ENCODE measurements at regions not wholly inside any gene's neighbourhood (a gene's known extent, or its start where the extent isn't known, plus 50 kb on each side); places are given as distances from the start of the nearest gene placed in this dataset.

DNA sequence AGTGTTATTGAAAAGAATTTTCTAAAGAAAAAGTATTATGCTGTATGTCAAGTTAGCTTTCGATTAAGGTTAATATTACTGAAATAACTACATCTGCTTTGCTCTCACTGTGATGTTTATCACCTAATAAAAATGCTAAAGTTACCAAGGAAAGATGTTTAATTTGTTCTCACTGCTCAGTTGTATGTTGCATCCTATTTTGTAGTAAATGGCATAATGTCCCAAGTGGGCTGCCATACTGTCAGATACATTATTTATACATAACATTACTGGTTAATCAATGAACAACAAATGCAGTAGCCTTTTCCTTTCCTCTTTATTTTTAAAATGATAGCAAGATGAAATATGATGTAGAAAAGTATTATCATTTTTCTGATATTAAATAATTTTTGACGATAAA is 226.3 kb upstream of the DACH1 start:
- DNase-seq: no peak

GRCh38 chr13:72074663-72075062 is 207.7 kb upstream of the DACH1 start:
- DNase-seq: no peak

DNA sequence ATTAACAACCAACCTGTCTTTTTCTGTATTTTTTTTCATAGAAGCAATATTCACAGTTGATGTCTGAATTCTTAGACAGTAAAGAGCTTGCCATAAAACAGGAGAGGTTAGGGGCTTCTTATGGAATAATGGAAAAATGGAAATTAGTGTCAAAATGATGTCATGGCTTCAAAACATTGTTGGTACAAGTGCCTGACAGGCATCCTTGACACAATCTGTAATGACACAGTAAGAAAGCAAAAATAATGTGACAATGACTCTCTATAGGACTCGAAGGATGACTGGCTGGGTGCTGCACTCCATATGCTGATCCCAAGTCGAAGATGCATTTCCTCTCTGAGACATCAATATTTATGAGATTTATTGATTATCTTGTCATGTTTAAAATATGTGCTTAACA is 205.3 kb upstream of the DACH1 start:
- DNase-seq: no peak

DNA sequence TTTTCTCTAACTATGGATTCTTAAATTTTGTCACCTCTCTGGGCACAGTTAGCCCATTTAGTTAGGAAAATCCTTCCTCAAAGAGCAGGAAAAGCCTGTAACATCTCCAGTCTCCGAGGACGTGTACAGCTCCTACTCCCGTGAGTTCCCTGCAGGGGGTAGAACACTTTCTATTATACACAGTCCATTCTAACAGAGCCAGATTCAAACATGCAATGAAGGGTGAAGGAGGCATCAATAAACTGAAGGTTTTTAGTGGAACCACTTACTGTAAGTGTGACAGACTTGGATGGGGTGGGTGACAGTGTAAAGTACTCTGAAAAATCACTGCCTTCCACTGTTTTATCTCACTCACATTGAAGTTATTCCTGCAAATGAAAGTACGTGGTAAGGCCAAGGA is 204.7 kb upstream of the DACH1 start:
- DNase-seq: no peak

- DNase-seq: no peak
These were observed 195.6 kb upstream of the DACH1 start for GRCh38 chr13:72062566-72062965.

- no peak for DNase-seq
These were observed 194.6 kb upstream of the DACH1 start for GRCh38 chr13:72061613-72062012.

DNA sequence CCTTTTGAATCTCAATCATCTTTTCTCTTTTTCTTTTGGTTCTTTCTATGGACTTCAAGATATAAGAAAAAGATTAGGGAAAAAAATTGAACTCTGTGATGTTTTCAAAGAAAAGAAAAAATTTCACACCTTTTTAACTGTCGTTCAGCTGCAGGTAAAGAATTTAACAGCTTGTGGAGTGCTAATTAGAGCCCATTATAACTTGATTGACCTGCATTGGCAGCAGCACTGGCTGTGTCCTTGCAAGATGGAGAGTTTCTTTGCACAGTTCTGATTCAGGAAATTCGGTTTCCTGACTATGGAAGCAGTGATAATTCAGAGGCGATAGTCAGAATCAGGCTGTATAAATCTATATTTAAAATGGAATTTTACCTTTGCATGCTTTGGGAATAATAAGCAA is 183.2 kb upstream of the DACH1 start:
- DNase-seq: no peak

DNA sequence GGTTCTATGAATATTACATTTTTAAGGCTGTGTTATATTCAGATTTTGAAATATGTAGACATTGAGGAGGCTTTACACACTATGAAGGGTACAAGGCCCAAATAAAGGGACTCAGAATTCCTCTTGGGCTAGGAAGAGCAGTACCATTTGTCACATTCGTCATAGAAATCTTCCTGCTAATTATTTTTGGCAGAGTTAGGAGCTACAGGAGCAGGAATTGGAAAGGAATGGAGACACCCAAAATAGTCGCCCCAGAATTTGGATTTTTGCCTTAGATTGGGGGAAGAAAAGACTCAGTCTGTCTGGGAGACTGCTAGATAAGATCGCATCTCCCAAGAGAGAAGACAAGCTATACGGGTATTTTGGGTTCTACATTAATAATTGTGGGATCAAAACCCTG is 176.4 kb upstream of the DACH1 start:
- DNase-seq: no peak

GRCh38 chr13:72041165-72041564 is 174.2 kb upstream of the DACH1 start:
- no peak for DNase-seq

DNA sequence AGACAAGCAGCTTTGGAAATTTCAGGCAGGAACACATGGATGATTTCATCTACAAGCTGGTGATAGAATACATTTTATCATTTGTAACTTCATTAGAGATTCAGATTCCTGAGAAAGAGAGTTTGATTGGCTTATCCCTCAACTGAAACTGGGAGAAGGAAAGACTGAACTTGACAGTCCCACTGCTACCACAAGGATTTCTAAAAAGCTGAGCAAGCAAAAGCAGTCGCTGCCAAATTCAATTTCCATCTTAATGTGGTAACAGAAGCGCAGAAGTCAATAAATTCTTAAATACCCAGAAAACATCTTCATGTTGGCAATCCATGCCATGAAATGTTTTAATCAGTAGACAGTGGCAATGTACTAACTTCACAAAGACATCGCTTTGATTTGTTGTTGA is 172.1 kb upstream of the DACH1 start:
- no peak for DNase-seq

GRCh38 chr13:72029981-72030380 is 163.0 kb upstream of the DACH1 start:
- no peak for DNase-seq

- no peak for DNase-seq
These were observed 158.8 kb upstream of the DACH1 start for GRCh38 chr13:72025836-72026235.

- no peak for DNase-seq
These were observed 156.9 kb upstream of the DACH1 start for GRCh38 chr13:72023895-72024294.

- DNase-seq: no peak
These were observed 138.5 kb upstream of the DACH1 start for GRCh38 chr13:72005455-72005854.

DNA sequence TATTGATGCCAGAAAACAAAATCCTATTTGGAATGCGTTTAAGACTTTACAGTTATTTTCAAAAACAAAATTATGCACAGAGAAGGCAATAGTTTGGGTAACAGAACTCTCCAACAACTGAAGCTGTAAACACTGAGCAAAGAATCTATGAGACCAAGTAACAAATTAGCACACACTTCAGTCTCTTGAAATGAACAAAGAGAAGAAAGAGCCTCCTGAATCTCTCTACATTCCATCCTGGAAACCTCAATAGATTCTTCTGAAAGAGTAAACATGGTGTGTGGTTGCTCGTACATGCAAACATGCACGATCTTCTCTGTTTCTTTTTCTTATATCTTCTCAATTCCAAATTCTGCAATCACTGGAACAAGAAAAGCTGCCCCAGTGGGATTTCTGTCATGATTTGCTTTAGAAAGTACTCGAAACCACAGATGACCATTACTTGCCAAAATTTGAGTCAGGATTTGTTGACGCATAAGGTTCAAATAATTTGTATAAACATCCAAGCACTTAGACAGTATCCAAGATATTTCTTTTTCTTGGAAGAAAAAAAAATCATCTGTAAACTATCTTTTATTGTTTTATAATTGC is 137.9 kb upstream of the DACH1 start:
- DNase-seq: no peak

- DNase-seq: no peak
These were observed 137.2 kb upstream of the DACH1 start for GRCh38 chr13:72004246-72004645.

DNA sequence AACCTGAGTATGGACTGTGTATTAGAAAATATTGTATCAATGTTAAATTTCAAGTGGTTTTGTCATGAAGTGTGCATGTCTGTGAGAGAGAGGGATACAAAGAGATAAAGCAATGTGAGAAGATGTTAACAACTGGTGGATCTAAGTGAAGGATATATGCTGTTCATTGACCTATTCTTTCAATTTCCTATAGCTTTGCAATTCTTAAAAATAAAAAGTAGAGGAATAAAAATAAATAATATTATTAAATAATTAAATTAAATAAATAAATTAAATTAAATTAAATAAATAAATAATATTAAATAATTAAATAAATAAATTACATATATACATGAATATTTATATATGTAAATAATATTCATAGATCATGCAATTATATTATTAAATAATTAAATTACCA is 131.2 kb upstream of the DACH1 start:
- DNase-seq: no peak

- no peak for DNase-seq
These were observed 112.6 kb upstream of the DACH1 start for GRCh38 chr13:71979616-71980015.

DNA sequence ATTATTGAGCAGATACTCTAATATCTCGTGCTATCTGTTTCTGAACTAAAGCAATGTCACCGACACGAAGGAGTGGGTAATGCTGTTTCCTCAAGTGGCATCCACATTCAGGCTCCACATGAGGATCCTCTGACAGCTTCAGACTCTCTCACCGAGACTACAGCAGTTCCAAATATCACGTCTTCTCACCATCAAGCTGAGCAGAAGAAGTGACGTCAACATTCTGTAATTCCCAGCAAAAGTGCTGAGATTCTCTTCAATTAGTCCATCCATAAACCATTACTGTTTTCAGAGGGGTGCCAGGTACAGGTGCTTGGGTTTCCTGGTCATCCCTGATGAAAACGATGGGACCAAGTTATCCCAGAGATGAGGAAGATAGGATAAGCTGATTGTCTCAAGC is 110.0 kb upstream of the DACH1 start:
- DNase-seq: no peak

DNA sequence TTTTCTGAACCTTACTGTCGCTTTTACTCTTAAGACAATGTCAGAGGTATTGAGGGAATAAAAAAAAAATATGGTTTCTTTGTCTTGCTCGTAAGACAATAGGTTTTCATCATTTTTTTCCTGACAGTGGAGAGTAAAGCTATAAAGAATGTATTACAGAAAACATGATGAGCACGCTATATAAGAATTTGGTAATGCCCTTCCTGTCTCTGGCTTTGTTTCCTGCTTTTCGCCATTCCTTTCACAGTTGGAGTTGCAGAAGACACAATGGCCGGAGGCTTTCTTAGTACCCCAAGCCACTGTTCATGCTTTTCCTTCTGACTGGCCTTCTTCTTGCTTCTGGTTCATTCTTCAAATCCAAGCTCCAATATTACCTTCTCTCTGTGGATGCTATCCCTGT is 101.0 kb upstream of the DACH1 start:
- no peak for DNase-seq

DNA sequence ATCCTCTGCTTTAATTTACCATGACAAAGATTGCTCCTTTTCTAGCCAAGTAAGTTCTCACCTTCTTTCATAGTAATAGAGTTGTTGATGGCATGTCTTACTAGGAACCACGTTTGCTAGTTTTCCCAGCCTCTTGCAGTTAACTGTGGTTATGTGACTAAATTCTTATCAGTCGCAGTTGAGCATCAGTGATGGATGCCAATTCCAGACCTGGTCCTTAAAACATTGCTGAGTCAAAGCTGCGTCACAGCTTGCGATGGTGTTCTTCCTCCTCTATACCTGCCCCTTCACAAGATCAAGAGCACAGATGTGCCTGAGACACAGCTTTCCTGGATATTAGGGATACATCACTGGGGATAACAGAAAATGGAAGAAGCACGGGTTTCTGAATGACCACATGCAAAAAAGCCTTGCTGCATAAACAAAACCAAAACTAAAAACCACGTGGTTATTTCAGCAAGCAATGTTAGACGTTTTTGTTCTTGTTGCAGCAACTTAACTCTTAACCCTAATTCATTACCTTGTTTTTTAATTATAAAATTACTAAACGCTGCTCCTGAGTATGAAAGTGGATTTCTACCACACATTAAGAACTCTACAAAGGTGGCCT is 97.6 kb upstream of the DACH1 start:
- no peak for DNase-seq

GRCh38 chr13:71962735-71963134 is 95.7 kb upstream of the DACH1 start:
- DNase-seq: no peak

DNA sequence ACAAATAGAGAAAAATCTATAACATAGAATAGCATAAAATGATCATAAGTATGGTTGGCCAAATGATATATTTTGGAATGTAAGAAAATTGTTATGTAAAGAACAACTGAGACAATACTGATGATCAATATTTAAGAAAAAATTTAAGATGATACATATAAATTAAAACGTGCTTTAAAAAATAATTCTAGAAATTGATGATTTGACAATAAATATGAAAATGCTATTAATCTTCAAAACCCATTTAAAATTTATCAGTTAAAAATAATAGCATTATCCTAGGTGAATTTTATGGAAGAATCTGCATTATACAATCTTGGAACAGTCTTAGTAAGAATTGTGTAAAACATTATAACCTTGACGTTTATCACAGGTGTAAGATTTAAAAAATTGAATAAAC is 95.1 kb upstream of the DACH1 start:
- no peak for DNase-seq

DNA sequence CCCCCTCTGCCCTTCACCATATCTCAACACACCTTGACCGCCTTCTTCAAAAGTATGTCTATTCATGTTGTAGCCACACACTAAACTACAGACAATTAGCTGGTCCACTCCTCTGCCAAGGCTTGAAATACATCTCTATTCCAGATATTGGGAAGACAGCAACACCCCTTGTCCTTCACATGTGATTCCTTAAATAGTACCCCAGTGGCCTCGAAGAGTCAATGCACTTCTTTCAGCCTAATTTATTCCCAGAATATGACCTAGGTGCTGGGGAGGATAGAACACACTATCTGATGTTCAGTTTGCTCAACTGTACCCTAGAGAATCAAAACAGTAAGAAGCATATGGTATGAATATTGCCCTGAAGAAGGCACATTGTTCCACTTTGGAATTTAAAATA is 82.4 kb upstream of the DACH1 start:
- no peak for DNase-seq

- DNase-seq: no peak
These were observed 72.2 kb upstream of the DACH1 start for GRCh38 chr13:71939186-71939585.

Data from activated naive CD4-positive, alpha-beta T cell treated with anti-CD3 and anti-CD28 coated beads, Interleukin-2, amount 50 U/mL, for 16 hours (primary cell).